ENCODE measurements at regions not wholly inside any gene's neighbourhood (a gene's known extent, or its start where the extent isn't known, plus 50 kb on each side); places are given as distances from the start of the nearest gene placed in this dataset.

- TF ChIP-seq EZH2phosphoT487 (IDR thresholded peaks at IDR 0.05; ENCODE audit: borderline replicate concordance) (no peak), CTCF (conservative IDR thresholded peaks at IDR 0.05; ENCODE audit: low read length) (no peak)
Measured at GRCh38 chrX:15087747-15088146, 182.1 kb downstream of the ASB9 start.

Measured in Loucy (cell line).